HFFc6 (cell line): ENCODE measurements at regions not wholly inside any gene's neighbourhood (a gene's known extent, or its start where the extent isn't known, plus 50 kb on each side); places are given as distances from the start of the nearest gene placed in this dataset.

Experiments
- DNase-seq: peaks from one replicate; pipeline ENCODE4 v3.0.0-alpha.2; 2018
- H3K27ac Mint-ChIP-seq: 2 replicates; pipeline ENCODE4 v1.8.0; 2020; ENCODE audit warnings: mild to moderate bottlenecking, mixed read lengths
- H3K27me3 Mint-ChIP-seq: 2 replicates; pipeline ENCODE4 v1.8.0; 2021; ENCODE audit warnings: mild to moderate bottlenecking, moderate library complexity, mixed read lengths; ENCODE audit not compliant: insufficient read depth
- H3K36me3 Mint-ChIP-seq: 2 replicates; pipeline ENCODE4 v1.8.0; 2021; ENCODE audit warnings: low read depth, mixed read lengths
- H3K4me1 Mint-ChIP-seq: 2 replicates; pipeline ENCODE4 v1.8.0; 2020; ENCODE audit warnings: low read depth, mixed read lengths
- H3K4me3 Mint-ChIP-seq: 2 replicates; pipeline ENCODE4 v1.8.0; 2020; ENCODE audit warnings: mild to moderate bottlenecking, moderate library complexity, mixed read lengths
- H3K9me3 Mint-ChIP-seq: 2 replicates; pipeline ENCODE4 v1.8.0; 2020; ENCODE audit warnings: mild to moderate bottlenecking, mixed read lengths
- CTCF ChIP-seq: fragments of 200-600 bp; sonication (generic); IDR thresholded peaks from 2 replicates; pipeline ENCODE4 v1.5.0; 2021; ENCODE audit warnings: antibody characterized with exemption, mild to moderate bottlenecking

- no peak overlapping the region for H3K4me3 Mint-ChIP-seq
- H3K4me1 Mint-ChIP-seq: no peaks in the 10 kb centered on the region
- no peaks in the 10 kb centered on the region for H3K27me3 Mint-ChIP-seq
- no peak for DNase-seq
- TF ChIP-seq CTCF: no peak
- H3K9me3 Mint-ChIP-seq: peaks cover 22% of the 10 kb centered on the region
- no peaks in the 10 kb centered on the region for H3K36me3 Mint-ChIP-seq
- H3K27ac Mint-ChIP-seq: no peak overlapping the region
Measured at GRCh38 chr5:6059137-6059800, 319.1 kb downstream of the MED10 start.

GRCh38 chr5:6058055-6058715 lies 320.2 kb downstream of the MED10 start:
- TF ChIP-seq CTCF: no peak
- Mint-ChIP-seq H3K27ac (no peak overlapping the region), H3K9me3 (peaks cover 22% of the 10 kb centered on the region), H3K36me3 (no peaks in the 10 kb centered on the region), H3K4me1 (no peaks in the 10 kb centered on the region), H3K27me3 (no peaks in the 10 kb centered on the region), H3K4me3 (no peak overlapping the region)
- no peak for DNase-seq

GRCh38 chr5:6056280-6056679 lies 322.1 kb downstream of the MED10 start:
- H3K4me1 Mint-ChIP-seq: no peaks in the 10 kb centered on the region
- no peaks in the 10 kb centered on the region for H3K27me3 Mint-ChIP-seq
- no peaks in the 10 kb centered on the region for H3K36me3 Mint-ChIP-seq
- peaks cover 16% of the 10 kb centered on the region for H3K9me3 Mint-ChIP-seq
- TF ChIP-seq CTCF: no peak
- DNase-seq: no peak
- no peak overlapping the region for H3K4me3 Mint-ChIP-seq
- no peak overlapping the region for H3K27ac Mint-ChIP-seq

- no peak overlapping the region for H3K27ac Mint-ChIP-seq
- H3K4me1 Mint-ChIP-seq: no peaks in the 10 kb centered on the region
- no peaks in the 10 kb centered on the region for H3K27me3 Mint-ChIP-seq
- no peaks in the 10 kb centered on the region for H3K36me3 Mint-ChIP-seq
- TF ChIP-seq CTCF: no peak
- no peak overlapping the region for H3K4me3 Mint-ChIP-seq
- no peak for DNase-seq
- H3K9me3 Mint-ChIP-seq: peaks cover 44% of the 10 kb centered on the region
Measured at GRCh38 chr5:6049662-6050061, 328.7 kb downstream of the MED10 start.

GRCh38 chr5:6048746-6049145 lies 329.6 kb downstream of the MED10 start:
- Mint-ChIP-seq H3K4me3 (no peak overlapping the region), H3K27ac (no peak overlapping the region), H3K9me3 (peaks cover 50% of the 10 kb centered on the region), H3K36me3 (no peaks in the 10 kb centered on the region), H3K4me1 (no peaks in the 10 kb centered on the region), H3K27me3 (no peaks in the 10 kb centered on the region; the same call in 1 of the 2 replicates)
- no peak for TF ChIP-seq CTCF
- no peak for DNase-seq
